ENCODE measurements at regions not wholly inside any gene's neighbourhood (a gene's known extent, or its start where the extent isn't known, plus 50 kb on each side); places are given as distances from the start of the nearest gene placed in this dataset.

DNA sequence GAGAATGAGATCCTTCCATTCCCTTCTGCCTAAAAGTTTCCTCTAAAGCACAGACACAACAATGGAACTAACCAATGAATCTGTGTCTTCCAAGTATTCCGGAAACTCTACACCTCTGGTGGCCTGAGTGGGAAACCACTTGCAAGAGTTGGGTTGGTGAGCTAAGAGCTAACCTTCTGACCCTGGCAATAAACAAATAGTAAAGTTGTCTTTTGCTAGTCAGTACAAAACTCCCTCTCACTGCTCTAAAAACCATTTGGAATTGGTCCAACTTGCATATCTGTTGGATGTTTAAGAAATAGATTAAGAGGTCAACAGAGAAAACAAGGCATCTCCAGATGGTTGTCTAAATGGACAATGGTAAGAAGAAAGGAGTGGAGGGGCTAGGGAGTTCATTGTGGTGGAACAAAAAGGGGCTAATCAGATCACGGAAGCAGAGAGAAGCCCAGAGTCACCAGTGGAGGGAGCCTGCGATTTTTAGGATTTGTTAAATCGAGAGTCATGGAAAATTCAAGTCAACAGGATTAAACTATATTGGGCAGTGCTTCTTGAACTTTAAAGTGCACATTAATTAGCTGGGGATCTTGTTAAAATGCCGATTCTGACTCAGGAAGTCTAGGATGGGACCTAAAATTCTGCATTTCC is 192.3 kb downstream of the EVX1 start:
- Histone ChIP-seq H4K20me1 (ENCODE audit: insufficient read depth, low read length) (no peaks in the 10 kb centered on the region), H3K9me3 (ENCODE audit: low read length) (no peaks in the 10 kb centered on the region), H3K36me3 (replicated peaks in 1 of 2; ENCODE audit: control insufficient read depth in 1 of 2, insufficient read depth in 2 of 2, low read length in 2 of 2) (no peaks in the 10 kb centered on the region), H2AFZ (ENCODE audit: low read length) (no peak overlapping the region), H3K27ac (ENCODE audit: extremely low read length, insufficient read depth, low read length) (no peak overlapping the region), H3K27me3 (ENCODE audit: control insufficient read depth in 1 of 2, insufficient read depth in 2 of 2, low read length in 2 of 2) (peaks cover 0 to 2% of the 10 kb centered on the region in 2 experiments; a peak in 1 of 5 replicates), H3K4me2 (ENCODE audit: low read depth, low read length) (no peak overlapping the region), H3K4me1 (ENCODE audit: insufficient read depth, low read length) (no peaks in the 10 kb centered on the region), H3K4me3 (replicated peaks in 1 of 3; ENCODE audit: insufficient read depth in 1 of 3, low read depth in 2 of 3, low read length in 3 of 3) (no peak overlapping the region), H3K79me2 (ENCODE audit: insufficient read depth, low read length) (no peaks in the 10 kb centered on the region), H3K9ac (ENCODE audit: insufficient read depth, low read depth, low read length) (no peak overlapping the region)
- in situ Hi-C loops (cut with HindIII; ENCODE audit: extremely low pct_ligation_motif_present, low pct_unique_long_range_greater_than_20kb) (no loop called here), intact Hi-C loops (cut with micrococcal nuclease; ENCODE audit: unreplicated experiment) (no loop called here)
- ATAC-seq (no peak), DNase-seq (ENCODE audit: low spot score) (no peak), FAIRE-seq (no peak)
- no TSS peak for BruUV-seq (replicated peaks)
- WGBS (ENCODE audit: low lambda C conversion rate) = 16% methylated on average over 5 of the region's 5 CpGs
- ChIA-PET POLR2A (no interaction called here), CTCF (ENCODE audit: low intra/inter-chr PET ratio, low total read pairs) (no interaction called here)
- TF ChIP-seq FOXK2 (IDR thresholded peaks at IDR 0.05) (no peak), ZNF441 (CRISPR knock-in tag; IDR thresholded peaks at IDR 0.05; ENCODE audit: borderline replicate concordance) (no peak), ZNF296 (CRISPR knock-in tag; conservative IDR thresholded peaks at IDR 0.05) (no peak), ZKSCAN5 (CRISPR knock-in tag; IDR thresholded peaks at IDR 0.05) (no peak), ZNF768 (CRISPR knock-in tag; IDR thresholded peaks at IDR 0.05) (no peak), MIXL1 (CRISPR knock-in tag; IDR thresholded peaks at IDR 0.05) (no peak), RFX1 (IDR thresholded peaks at IDR 0.05) (no peak), TOPORS (CRISPR knock-in tag; IDR thresholded peaks at IDR 0.05) (no peak), ZNF20 (CRISPR knock-in tag; IDR thresholded peaks at IDR 0.05) (no peak), MXD4 (CRISPR knock-in tag; IDR thresholded peaks at IDR 0.05) (no peak), ZNF550 (CRISPR knock-in tag; IDR thresholded peaks at IDR 0.05; ENCODE audit: borderline replicate concordance) (no peak), ZNF34 (CRISPR knock-in tag; IDR thresholded peaks at IDR 0.05; ENCODE audit: borderline replicate concordance) (no peak), ZNF605 (CRISPR knock-in tag; IDR thresholded peaks at IDR 0.05) (no peak), SYNCRIP (IDR thresholded peaks at IDR 0.05; ENCODE audit: insufficient read depth, low read depth, low read length) (no peak), ZNF260 (CRISPR knock-in tag; IDR thresholded peaks at IDR 0.05; ENCODE audit: borderline replicate concordance, low read depth) (no peak)
- TF ChIP-seq, protein P1, sequence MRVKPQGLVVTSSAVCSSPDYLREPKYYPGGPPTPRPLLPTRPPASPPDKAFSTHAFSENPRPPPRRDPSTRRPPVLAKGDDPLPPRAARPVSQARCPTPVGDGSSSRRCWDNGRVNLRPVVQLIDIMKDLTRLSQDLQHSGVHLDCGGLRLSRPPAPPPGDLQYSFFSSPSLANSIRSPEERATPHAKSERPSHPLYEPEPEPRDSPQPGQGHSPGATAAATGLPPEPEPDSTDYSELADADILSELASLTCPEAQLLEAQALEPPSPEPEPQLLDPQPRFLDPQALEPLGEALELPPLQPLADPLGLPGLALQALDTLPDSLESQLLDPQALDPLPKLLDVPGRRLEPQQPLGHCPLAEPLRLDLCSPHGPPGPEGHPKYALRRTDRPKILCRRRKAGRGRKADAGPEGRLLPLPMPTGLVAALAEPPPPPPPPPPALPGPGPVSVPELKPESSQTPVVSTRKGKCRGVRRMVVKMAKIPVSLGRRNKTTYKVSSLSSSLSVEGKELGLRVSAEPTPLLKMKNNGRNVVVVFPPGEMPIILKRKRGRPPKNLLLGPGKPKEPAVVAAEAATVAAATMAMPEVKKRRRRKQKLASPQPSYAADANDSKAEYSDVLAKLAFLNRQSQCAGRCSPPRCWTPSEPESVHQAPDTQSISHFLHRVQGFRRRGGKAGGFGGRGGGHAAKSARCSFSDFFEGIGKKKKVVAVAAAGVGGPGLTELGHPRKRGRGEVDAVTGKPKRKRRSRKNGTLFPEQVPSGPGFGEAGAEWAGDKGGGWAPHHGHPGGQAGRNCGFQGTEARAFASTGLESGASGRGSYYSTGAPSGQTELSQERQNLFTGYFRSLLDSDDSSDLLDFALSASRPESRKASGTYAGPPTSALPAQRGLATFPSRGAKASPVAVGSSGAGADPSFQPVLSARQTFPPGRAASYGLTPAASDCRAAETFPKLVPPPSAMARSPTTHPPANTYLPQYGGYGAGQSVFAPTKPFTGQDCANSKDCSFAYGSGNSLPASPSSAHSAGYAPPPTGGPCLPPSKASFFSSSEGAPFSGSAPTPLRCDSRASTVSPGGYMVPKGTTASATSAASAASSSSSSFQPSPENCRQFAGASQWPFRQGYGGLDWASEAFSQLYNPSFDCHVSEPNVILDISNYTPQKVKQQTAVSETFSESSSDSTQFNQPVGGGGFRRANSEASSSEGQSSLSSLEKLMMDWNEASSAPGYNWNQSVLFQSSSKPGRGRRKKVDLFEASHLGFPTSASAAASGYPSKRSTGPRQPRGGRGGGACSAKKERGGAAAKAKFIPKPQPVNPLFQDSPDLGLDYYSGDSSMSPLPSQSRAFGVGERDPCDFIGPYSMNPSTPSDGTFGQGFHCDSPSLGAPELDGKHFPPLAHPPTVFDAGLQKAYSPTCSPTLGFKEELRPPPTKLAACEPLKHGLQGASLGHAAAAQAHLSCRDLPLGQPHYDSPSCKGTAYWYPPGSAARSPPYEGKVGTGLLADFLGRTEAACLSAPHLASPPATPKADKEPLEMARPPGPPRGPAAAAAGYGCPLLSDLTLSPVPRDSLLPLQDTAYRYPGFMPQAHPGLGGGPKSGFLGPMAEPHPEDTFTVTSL (CRISPR knock-in tag; IDR thresholded peaks at IDR 0.05; ENCODE audit: borderline replicate concordance) = no peak
- TF ChIP-seq, protein P2, sequence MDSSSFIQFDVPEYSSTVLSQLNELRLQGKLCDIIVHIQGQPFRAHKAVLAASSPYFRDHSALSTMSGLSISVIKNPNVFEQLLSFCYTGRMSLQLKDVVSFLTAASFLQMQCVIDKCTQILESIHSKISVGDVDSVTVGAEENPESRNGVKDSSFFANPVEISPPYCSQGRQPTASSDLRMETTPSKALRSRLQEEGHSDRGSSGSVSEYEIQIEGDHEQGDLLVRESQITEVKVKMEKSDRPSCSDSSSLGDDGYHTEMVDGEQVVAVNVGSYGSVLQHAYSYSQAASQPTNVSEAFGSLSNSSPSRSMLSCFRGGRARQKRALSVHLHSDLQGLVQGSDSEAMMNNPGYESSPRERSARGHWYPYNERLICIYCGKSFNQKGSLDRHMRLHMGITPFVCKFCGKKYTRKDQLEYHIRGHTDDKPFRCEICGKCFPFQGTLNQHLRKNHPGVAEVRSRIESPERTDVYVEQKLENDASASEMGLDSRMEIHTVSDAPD (CRISPR knock-in tag; IDR thresholded peaks at IDR 0.05) = no peak
